ENCODE measurements at regions not wholly inside any gene's neighbourhood (a gene's known extent, or its start where the extent isn't known, plus 50 kb on each side); places are given as distances from the start of the nearest gene placed in this dataset.

GRCh38 chr15:68508485-68509189, 70.2 kb upstream of the CORO2B start:
- TF ChIP-seq CTBP1 (IDR thresholded peaks at IDR 0.05; ENCODE audit: borderline replicate concordance) = no peak
- TF ChIP-seq TARDBP (IDR thresholded peaks at IDR 0.05) = no peak
- TF ChIP-seq FOXA1 (IDR thresholded peaks at IDR 0.05) = no peak
- TF ChIP-seq ELF4 (IDR thresholded peaks at IDR 0.05) = no peak
- no peak for TF ChIP-seq BHLHE40 (IDR thresholded peaks at IDR 0.05; ENCODE audit: borderline replicate concordance)
- TF ChIP-seq HDGF (IDR thresholded peaks at IDR 0.05; ENCODE audit: borderline replicate concordance) = no peak
- TF ChIP-seq, protein P1, sequence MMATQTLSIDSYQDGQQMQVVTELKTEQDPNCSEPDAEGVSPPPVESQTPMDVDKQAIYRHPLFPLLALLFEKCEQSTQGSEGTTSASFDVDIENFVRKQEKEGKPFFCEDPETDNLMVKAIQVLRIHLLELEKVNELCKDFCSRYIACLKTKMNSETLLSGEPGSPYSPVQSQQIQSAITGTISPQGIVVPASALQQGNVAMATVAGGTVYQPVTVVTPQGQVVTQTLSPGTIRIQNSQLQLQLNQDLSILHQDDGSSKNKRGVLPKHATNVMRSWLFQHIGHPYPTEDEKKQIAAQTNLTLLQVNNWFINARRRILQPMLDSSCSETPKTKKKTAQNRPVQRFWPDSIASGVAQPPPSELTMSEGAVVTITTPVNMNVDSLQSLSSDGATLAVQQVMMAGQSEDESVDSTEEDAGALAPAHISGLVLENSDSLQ (IDR thresholded peaks at IDR 0.05) = no peak
- TF ChIP-seq LEF1 (IDR thresholded peaks at IDR 0.05; ENCODE audit: borderline replicate concordance) = no peak
- no peak for TF ChIP-seq FOXM1 (IDR thresholded peaks at IDR 0.05; ENCODE audit: borderline replicate concordance)
- no peak for TF ChIP-seq FOXK2 (IDR thresholded peaks at IDR 0.05)
- no peak for TF ChIP-seq L3MBTL2 (conservative IDR thresholded peaks at IDR 0.05)
- TF ChIP-seq SUZ12 (IDR thresholded peaks at IDR 0.05) = no peak
- DNase-seq (ENCODE audit: extremely low spot score) = no peak
- ChIA-PET POLR2A (no interaction called here), CTCF (no interaction called here)

GRCh38 chr15:68510558-68510957, 68.2 kb upstream of the CORO2B start:
- POLR2A ChIA-PET = no interaction called here
- no peak for DNase-seq (ENCODE audit: extremely low spot score)

DNA sequence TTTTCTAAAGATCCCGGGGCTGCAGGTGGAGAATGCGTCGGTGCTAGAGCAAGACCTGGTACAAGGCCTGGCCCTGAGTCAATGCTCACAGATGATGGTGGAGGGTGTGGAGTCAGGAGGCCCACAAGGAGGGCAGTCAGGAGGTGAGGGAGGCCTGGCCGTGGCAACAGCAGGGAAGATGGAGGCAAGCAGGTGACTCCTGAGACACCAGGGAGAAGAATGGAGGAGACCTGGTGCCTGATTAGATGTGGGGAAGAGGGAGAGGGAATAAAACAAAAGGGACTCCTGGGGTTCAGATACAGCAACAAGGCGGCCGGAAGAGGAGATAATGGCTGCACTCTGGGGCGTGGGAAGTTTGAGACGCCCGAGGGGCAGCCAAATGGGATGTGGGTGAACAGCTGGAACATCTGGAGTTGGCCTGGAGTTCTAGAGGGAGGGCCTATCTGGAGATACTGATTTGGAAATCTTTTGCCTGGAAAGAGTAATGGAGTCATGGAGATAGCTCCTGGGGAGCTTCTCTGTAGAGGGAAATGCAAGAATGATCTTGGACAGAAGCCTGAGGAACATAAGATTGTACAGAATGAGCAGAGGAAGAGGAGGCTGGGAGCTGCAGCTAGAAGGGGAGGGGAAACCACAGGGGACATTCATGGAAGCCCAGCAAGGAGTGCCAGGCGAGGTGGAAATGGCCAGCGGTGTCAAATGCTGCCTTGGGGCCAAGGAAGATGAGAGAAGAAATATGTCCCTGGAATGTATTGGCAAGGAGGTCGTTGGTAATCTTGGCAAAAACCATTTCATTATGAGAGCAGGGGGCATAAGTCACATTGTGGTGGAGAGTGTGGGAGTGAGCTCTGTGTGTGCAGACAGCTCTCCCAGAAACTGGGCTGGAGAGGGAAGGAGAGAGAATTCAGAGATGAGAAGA, 67.5 kb upstream of the CORO2B start:
- ChIA-PET POLR2A (no interaction called here), CTCF (no interaction called here)
- TF ChIP-seq LEF1 (IDR thresholded peaks at IDR 0.05; ENCODE audit: borderline replicate concordance) = no peak
- no peak for DNase-seq (ENCODE audit: extremely low spot score)

More at GRCh38 chr15:68510558-68510957, 68.2 kb upstream of the CORO2B start:
- CTCF ChIA-PET = no interaction called here
- TF ChIP-seq FOXM1 (IDR thresholded peaks at IDR 0.05; ENCODE audit: borderline replicate concordance) (no peak), ELF4 (IDR thresholded peaks at IDR 0.05) (no peak), TARDBP (IDR thresholded peaks at IDR 0.05) (no peak), SP1 (IDR thresholded peaks at IDR 0.05) (no peak), BHLHE40 (IDR thresholded peaks at IDR 0.05; ENCODE audit: borderline replicate concordance) (no peak), FOXA1 (IDR thresholded peaks at IDR 0.05) (no peak)
- TF ChIP-seq, protein P1 (IDR thresholded peaks at IDR 0.05) = no peak

- no peak for DNase-seq (ENCODE audit: extremely low spot score)
- POLR2A ChIA-PET = no interaction called here
These were observed 66.7 kb upstream of the CORO2B start for GRCh38 chr15:68512052-68512451.

DNA sequence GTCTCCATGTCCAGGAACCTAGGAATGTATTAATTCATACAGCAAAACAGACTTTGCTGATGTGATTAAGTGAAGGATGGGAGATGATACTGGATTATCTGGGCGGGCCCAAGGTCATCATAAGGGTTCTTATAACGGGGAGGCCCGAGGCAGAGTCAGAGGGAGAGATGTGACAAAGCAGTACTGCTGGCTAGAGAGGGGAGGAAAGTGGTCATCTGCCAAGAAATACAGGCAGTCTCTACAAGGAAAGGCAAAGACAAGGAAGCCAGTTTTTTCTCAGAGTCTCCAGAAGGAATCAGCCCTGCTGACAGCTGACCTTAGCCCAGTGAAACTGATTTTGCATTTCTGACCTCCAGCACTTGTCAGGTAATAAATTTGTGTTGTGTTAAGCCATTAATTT, 66.2 kb upstream of the CORO2B start:
- TF ChIP-seq TARDBP (IDR thresholded peaks at IDR 0.05) (no peak), LEF1 (IDR thresholded peaks at IDR 0.05; ENCODE audit: borderline replicate concordance) (no peak), ZNF384 (IDR thresholded peaks at IDR 0.05) (no peak), ELF4 (IDR thresholded peaks at IDR 0.05) (no peak)
- ChIA-PET CTCF (no interaction called here), POLR2A (no interaction called here)
- no peak for DNase-seq (ENCODE audit: extremely low spot score)

More at GRCh38 chr15:68512052-68512451, 66.7 kb upstream of the CORO2B start:
- TF ChIP-seq ZNF384 (IDR thresholded peaks at IDR 0.05) (no peak), LEF1 (IDR thresholded peaks at IDR 0.05; ENCODE audit: borderline replicate concordance) (no peak), CTBP1 (IDR thresholded peaks at IDR 0.05; ENCODE audit: borderline replicate concordance) (no peak), TARDBP (IDR thresholded peaks at IDR 0.05) (no peak), BHLHE40 (IDR thresholded peaks at IDR 0.05; ENCODE audit: borderline replicate concordance) (no peak), ELF4 (IDR thresholded peaks at IDR 0.05) (no peak), SUZ12 (IDR thresholded peaks at IDR 0.05) (no peak), L3MBTL2 (conservative IDR thresholded peaks at IDR 0.05) (no peak), ARNT (IDR thresholded peaks at IDR 0.05) (no peak), SP1 (IDR thresholded peaks at IDR 0.05) (no peak), FOXK2 (IDR thresholded peaks at IDR 0.05) (no peak), FOXA1 (IDR thresholded peaks at IDR 0.05) (no peak), FOXM1 (IDR thresholded peaks at IDR 0.05; ENCODE audit: borderline replicate concordance) (no peak), HDGF (IDR thresholded peaks at IDR 0.05; ENCODE audit: borderline replicate concordance) (no peak), NFRKB (IDR thresholded peaks at IDR 0.05) (no peak)
- TF ChIP-seq, protein P1 (IDR thresholded peaks at IDR 0.05) = no peak
- CTCF ChIA-PET = no interaction called here

DNA sequence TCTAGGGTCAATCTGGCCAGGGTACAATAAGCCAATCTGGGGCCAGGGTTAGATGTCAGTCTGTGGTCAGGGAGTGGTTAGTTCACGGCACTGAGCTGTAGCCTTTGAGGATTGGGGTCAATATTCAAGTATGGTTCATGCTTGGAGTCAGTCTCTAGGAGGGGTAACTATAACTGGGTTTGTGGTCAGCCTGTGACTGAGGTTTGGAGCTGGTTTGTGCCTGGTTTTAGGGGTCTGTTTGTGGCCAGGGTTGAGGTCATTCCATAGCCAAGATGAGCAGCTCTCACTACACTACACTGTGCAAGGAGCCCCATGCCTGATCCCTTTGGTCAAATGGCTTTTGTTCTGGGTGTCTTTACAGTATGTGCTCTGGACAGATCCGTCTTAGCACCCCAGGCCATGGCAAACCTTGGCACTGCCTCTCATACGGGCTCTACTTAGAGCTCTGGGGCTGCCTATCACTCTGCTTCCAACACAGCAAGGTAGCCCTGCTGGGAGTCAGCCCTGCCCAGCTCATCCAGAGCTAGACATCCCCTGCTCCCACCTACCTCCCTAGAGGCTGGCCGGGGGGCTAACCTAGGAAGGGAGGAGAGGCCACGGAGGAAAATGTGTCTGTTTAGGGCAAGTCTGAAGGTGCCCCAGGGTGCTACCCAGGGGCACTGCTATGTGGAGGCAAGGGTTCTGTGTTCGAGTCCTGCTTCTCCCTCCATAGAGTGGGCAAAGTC, 63.3 kb upstream of the CORO2B start:
- TF ChIP-seq SUZ12 (IDR thresholded peaks at IDR 0.05) (no peak), LEF1 (IDR thresholded peaks at IDR 0.05; ENCODE audit: borderline replicate concordance) (no peak), CTBP1 (IDR thresholded peaks at IDR 0.05; ENCODE audit: borderline replicate concordance) (no peak), TARDBP (IDR thresholded peaks at IDR 0.05) (no peak), SP1 (IDR thresholded peaks at IDR 0.05) (no peak), ARNT (IDR thresholded peaks at IDR 0.05) (no peak), ELF4 (IDR thresholded peaks at IDR 0.05) (no peak), BHLHE40 (IDR thresholded peaks at IDR 0.05; ENCODE audit: borderline replicate concordance) (no peak), HDGF (IDR thresholded peaks at IDR 0.05; ENCODE audit: borderline replicate concordance) (no peak), FOXK2 (IDR thresholded peaks at IDR 0.05) (no peak), ZNF384 (IDR thresholded peaks at IDR 0.05) (no peak), FOXM1 (IDR thresholded peaks at IDR 0.05; ENCODE audit: borderline replicate concordance) (no peak)
- TF ChIP-seq, protein P1 (IDR thresholded peaks at IDR 0.05) = no peak
- ChIA-PET CTCF (no interaction called here), POLR2A (no interaction called here)
- DNase-seq (ENCODE audit: extremely low spot score) = no peak
